Forelimb muscle (tissue), 1 donor: ENCODE measurements at regions not wholly inside any gene's neighbourhood (a gene's known extent, or its start where the extent isn't known, plus 50 kb on each side); places are given as distances from the start of the nearest gene placed in this dataset.

ENCODE experiments used
- DNase-seq: peaks from one replicate; pipeline ENCODE4 v3.0.0-alpha.2; 2013; ENCODE audit warnings: low read depth

DNA sequence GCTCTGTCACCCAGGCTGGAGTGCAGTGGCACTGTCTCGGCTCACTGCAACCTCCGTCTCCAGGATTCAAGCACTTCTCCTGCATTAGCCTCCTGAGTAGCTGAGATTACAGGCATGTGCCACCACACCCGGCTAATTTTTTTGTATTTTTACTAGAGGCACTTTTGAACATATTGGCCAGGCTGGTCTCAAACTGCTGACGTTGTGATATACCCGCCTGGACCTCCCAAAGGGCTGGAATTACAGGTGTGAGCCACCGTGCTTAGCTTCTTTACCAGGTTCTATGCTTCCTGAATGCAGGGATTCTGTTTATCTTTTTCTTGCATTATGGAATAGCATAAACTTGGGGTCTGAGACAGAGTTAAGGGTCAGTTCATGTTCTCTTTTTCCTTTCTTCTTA is 317.9 kb upstream of the RBFOX1 start:
- no peak for DNase-seq

GRCh38 chr16:7013990-7014389 is 318.7 kb upstream of the RBFOX1 start:
- peak; percentile 17 for DNase-seq

DNA sequence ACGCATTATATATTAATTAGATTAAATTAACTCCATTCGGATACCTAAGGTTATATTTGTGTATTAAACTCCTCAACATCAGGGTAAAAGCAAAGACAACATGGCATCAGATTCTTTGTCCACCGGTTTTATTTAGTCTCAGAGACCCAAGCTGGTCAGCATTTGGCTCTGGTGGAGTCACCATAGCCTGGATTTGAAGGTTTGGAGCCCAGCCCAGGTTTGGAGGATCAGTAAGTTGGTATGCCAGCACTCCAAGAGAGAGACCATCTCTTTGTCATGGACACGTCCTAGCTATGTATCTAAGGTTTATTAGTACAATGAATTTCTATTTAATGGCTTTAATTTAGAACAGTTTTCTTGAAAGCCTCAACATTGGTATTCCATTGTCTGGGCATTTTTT is 328.4 kb upstream of the RBFOX1 start:
- no peak for DNase-seq

DNA sequence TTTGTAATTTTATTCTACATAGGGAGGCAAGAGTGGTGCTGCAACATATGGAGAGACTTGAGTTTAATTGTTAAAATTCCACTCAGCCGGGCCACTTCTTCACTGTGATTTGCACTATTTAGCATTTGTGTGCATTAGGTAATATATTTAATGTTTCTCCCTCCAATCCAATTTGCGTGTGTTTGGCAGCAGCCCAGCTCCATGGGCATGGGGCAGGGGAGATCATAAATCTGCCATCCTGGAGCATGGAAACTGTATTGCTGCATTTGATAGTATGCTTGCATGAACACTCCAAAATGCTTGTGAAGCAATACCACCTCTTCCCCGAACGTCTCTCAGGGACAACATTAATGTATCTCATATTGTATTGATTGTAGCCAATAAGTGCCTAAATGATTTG is 339.1 kb upstream of the RBFOX1 start:
- DNase-seq, result no peak

- DNase-seq, result no peak
Observed at GRCh38 chr16:6988846-6989245, 343.8 kb upstream of the RBFOX1 start.

DNA sequence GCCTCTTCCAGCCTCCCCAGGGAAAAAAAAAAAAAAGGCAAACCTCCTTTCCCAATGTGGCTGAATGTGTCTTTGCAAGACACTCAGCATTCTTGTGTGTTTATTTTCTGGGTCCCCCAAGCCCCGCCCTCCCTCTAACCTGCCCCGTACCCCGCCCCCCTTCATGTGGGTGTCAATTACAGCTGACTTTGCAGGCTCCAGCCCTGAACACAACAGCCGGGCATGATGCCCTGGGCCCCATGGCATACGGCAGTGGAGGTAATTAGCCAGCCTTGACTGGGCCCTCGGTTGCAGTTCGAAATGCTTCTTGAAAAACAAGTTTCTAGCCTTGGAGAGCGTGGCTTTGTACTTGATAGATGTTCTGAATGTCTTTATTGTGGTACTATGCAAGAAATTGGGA is 354.7 kb upstream of the RBFOX1 start:
- no peak for DNase-seq

- DNase-seq, result no peak
Observed at GRCh38 chr16:6977291-6977690, 355.4 kb upstream of the RBFOX1 start.

GRCh38 chr16:6976716-6977115 is 355.9 kb upstream of the RBFOX1 start:
- no peak for DNase-seq

DNA sequence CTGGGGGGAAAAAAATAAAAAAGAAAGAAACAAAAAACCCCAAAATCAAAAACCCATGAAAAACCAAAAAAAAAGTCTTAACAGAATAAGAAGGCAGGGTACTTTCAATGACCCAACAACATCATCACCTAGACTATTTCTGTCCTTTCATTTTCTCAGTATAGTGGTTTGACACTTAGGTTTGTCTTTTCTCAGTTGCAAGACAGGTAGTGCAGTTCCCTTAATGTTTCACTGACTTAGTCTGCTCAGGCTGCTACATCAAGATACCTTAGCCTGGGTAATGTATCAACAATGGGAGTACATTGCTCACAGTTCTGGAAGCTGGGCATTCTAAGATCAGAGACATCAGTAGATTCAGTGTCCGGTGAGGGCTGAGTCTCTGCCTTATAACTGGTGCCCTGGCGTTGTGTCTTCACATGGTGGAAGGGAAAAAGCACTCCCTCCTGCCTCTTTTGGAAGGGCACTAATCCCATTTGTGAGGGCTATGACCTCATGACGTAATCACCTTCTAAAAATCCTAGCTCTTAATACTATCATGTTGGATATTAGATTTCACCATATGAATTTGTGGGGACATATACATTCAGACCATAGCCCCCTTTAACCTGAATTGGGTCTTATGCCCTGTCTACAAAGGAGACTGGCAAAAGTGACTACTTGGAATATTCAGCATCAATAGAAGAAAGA is 362.3 kb upstream of the RBFOX1 start:
- no peak for DNase-seq

DNA sequence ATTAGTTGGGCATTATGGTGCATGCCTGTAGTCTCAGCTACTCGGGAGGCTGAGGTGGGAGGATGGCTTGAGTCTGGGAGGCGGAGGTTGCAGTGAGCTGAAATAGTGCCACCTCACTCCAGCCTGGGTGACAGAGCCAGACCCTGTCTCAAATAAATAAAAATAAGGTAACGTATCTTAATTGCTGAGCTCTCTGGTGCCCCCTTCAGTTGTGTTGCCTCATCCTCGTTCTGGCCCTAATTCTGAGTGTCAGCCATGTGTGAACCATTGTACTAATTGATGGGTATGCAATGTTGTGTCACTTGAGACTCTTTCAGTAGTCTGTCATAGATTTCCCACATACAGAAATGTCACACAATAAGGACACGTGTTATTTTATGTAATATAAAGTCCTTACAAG is 363.1 kb upstream of the RBFOX1 start:
- no peak for DNase-seq

GRCh38 chr16:6967796-6968320 is 364.8 kb upstream of the RBFOX1 start:
- DNase-seq, result no peak

DNA sequence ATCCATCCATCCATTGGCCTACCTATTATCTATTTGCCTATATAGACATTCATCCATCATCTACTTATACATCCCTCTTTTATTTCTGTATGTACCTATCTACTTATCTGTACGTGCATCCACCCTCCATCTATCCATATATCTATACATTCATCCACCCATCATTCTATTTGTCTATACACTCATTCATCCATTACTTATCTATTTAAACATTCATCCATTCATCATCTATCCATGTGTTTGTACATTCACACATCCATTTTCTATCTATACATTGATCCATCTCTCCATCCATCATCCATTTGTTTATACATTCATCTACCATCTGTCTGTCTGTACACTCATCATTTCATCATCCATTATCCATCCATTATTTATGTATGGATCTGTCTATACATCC is 365.7 kb upstream of the RBFOX1 start:
- no peak for DNase-seq

DNA sequence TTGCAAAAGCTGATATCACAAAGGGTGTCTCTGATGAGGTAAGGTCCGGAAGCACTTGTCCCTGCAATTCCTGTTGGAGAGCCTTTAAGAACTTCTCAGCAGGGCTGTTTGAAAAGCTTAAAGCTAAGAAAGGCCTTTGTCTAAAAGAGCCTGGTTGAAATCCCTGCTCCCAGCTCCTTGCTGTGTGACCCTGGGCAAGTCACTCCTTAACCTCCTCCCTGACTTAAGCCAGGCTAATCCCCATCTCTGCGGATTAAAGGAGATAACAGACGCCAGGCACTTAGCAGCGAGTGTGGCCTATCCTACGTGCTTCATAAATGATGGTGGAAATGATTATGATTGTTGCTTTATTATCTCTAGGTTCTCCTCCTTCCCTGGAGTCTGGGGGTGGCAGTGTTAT is 368.0 kb upstream of the RBFOX1 start:
- DNase-seq, result no peak

GRCh38 chr16:6961704-6962103 is 370.9 kb upstream of the RBFOX1 start:
- DNase-seq, result no peak

GRCh38 chr16:6958184-6958583 is 374.5 kb upstream of the RBFOX1 start:
- no peak for DNase-seq

- DNase-seq, result no peak
Observed at GRCh38 chr16:6957681-6958080, 375.0 kb upstream of the RBFOX1 start.

DNA sequence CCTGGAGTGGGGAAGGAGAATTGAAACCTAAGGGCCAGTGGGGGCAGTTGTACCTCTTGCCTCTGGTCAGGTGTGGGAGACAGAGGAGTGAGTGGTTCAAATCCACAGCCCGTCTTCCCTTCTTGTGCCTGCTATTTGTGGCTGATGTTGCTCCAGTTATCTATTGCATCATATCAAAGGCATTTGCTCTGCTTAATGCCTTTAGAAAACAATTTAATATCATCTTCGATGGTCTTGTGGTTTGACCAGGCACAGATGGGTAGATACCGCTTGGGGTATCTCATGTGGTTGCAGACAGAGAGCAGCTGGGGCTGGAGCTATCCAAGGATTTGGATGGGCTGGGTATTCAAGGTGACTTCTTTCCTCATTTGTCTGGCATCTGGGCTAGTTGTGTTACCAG is 376.1 kb upstream of the RBFOX1 start:
- no peak for DNase-seq

DNA sequence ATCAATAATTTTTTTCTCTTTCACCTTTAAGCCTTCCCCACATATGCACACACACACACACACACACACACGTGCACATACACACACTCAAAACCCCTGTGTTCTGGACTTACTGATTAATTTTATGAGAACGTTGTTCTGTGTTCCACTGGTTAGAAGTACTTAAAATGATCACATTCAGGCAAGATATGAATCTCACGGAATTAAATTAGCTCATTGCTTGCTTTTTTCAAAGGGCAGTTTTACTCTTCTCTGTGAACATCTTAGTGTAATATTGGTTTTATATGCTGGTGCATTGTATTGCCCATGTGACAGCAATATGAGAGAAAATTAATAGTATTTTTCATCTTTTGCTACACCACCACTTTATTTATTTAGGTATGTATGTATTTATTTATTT is 377.3 kb upstream of the RBFOX1 start:
- DNase-seq, result no peak

DNA sequence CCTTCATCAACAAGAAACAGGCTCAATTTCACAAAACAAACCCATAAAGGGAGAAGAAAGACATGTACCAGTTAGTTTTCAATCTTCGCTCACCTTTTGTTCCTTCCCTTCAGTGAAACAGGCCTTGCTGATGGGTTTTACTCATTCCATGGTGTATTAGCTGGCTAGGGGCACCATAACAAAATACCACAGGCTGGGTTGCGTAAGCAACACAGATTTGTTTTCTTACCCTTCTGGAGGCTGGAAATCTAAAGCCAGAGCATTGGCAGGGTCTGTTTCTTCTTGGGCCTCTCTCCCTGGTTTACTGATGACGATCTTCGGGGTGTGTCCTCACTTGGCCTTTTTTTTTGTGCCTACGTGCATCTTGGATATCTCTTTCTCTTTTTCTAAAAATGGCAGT is 383.4 kb upstream of the RBFOX1 start:
- no peak for DNase-seq

GRCh38 chr16:6947291-6947690 is 385.4 kb upstream of the RBFOX1 start:
- no peak for DNase-seq

DNA sequence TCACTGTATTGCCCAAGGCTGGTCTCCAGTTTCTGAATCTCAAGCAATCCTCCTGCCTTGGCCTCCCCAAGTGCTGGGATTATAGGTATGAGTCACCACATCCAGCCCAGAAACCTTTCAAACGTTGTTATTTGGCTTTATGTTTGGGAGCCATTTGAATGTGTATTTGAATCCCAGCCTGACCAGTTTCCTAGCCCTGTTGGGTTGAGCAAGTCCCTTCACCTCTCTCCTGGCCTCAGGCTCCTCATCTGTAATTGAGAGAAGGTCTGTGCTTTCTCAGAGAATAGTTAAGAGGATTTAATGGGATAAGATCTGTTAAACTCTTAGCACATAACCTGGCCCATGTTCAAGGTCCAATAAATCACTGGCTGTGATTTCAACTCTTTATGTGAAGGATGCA is 385.8 kb upstream of the RBFOX1 start:
- no peak for DNase-seq

DNA sequence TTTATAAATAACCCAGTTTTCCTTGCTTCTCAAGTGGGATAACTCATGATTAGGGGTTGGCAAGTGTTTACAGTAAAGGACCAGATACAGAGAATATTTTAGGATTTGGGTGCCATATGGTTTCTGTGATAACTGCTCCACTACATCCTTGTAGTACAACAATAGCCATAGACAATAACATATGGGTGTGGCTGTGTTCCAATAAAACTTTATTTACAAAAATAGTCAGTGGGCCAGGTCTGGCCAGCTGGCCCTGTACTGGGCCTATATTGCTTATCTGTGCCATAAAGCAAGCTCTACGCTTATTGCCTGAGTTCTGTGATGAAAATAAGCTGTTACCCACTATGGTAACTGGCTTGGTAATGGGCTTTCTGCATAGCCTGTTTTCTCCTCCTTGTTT is 386.5 kb upstream of the RBFOX1 start:
- no peak for DNase-seq

DNA sequence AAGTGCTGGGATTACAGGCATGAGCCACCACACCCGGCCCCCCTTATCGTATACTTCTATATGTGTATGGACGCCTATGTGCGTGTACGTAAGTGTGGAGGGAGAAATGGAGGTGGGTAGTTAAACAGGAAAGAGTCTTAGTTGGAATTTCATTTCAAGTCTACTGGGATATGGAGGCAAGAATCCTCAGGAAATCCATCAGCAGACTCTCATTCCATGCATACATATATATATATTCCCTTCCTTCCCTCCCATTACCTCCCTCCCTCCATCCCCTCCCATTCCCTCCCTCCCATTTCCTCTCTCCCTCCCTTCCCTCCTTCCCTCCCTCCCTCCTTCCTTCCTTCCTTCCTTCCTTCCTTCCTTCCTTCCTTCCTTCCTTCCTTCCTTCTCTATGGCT is 391.7 kb upstream of the RBFOX1 start:
- no peak for DNase-seq

- no peak for DNase-seq
Observed at GRCh38 chr16:6937641-6938040, 395.0 kb upstream of the RBFOX1 start.
